ENCODE measurements at regions not wholly inside any gene's neighbourhood (a gene's known extent, or its start where the extent isn't known, plus 50 kb on each side); places are given as distances from the start of the nearest gene placed in this dataset.
"Not testable (repeated sequence)": the region's sequence is repeated elsewhere in the genome, so short reads cannot be mapped to it uniquely, and the experiment has no call there.

GRCh38 chr7:138304071-138304320 is 156.1 kb upstream of the TRIM24 start:
- Mint-ChIP-seq H3K27me3 (peaks cover 3% of the 10 kb centered on the region), H3K4me3 (no peak overlapping the region), H3K27ac (no peak overlapping the region), H3K9me3 (peaks cover 0 to 2% (median 0%) of the 10 kb centered on the region in 3 donors), H3K36me3 (peaks cover 3% of the 10 kb centered on the region), H3K4me1 (no peaks in the 10 kb centered on the region)

GRCh38 chr7:138307633-138308032 is 152.4 kb upstream of the TRIM24 start:
- Mint-ChIP-seq H3K4me1 (no peaks in the 10 kb centered on the region), H3K4me3 (no peak overlapping the region), H3K9me3 (peaks cover 0 to 2% (median 0%) of the 10 kb centered on the region in 3 donors), H3K36me3 (peaks cover 3% of the 10 kb centered on the region), H3K27ac (no peak overlapping the region), H3K27me3 (peaks cover 3% of the 10 kb centered on the region)

DNA sequence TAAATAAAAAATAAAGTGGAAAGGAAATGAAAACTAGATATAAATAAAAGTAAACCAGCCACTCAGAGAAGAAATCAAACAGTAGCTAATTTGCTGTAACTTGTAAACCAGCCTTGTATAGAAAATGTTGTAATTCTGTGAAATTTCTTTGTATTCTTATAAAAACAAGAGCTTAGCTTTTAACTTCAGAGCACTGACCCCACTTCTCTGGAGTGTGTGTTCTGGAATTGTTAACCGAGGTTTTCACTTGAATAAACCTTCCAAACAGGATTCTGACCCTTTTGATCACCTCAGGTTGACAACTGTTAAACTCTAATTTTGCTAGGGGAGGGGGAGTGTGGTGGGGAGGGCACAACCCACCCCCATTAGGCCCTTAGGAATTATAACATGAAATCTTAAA is 151.9 kb upstream of the TRIM24 start:
- Mint-ChIP-seq H3K36me3 (peaks cover 3% of the 10 kb centered on the region), H3K9me3 (peaks cover 0 to 2% (median 0%) of the 10 kb centered on the region in 3 donors), H3K27ac (no peak overlapping the region), H3K27me3 (peaks cover 6% of the 10 kb centered on the region), H3K4me1 (no peaks in the 10 kb centered on the region), H3K4me3 (no peak overlapping the region)

DNA sequence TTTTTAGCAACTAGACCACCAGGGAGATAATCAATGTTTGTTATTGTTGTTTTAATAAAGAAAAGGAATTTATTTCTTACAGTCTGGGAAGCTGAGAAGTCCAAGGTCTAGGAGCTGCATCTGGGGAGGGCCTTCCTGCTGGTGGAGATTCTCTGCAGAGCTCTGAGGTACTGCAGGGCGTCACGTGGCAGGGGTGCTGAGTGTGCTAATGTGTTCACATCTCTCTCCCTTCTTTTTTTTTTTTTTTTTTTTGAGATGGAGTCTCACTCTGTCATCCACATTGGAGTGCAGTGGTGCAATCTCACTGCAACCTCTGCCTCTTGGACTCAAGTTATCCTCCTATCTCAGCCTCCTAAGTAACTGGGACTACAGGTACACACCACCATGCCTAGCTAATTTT is 150.9 kb upstream of the TRIM24 start:
- no peak overlapping the region for H3K4me3 Mint-ChIP-seq
- H3K27me3 Mint-ChIP-seq, result peaks cover 9% of the 10 kb centered on the region
- H3K27ac Mint-ChIP-seq, result no peak overlapping the region
- peaks cover 0 to 3% (median 2%) of the 10 kb centered on the region in 3 donors for H3K9me3 Mint-ChIP-seq
- H3K4me1 Mint-ChIP-seq, result no peaks in the 10 kb centered on the region
- H3K36me3 Mint-ChIP-seq, result peaks cover 3% of the 10 kb centered on the region

GRCh38 chr7:138313829-138314178 is 146.3 kb upstream of the TRIM24 start:
- Mint-ChIP-seq H3K4me3 (no peak overlapping the region), H3K4me1 (no peaks in the 10 kb centered on the region), H3K27me3 (peaks cover 8% of the 10 kb centered on the region), H3K27ac (no peak overlapping the region), H3K9me3 (peaks cover 0 to 10% (median 6%) of the 10 kb centered on the region in 3 donors), H3K36me3 (peaks cover 1% of the 10 kb centered on the region)

- H3K4me3 Mint-ChIP-seq, result no peak overlapping the region
- H3K36me3 Mint-ChIP-seq, result peaks cover 1% of the 10 kb centered on the region
- H3K9me3 Mint-ChIP-seq, result peaks cover 0 to 10% (median 8%) of the 10 kb centered on the region in 3 donors
- no peaks in the 10 kb centered on the region for H3K4me1 Mint-ChIP-seq
- H3K27ac Mint-ChIP-seq, result no peak overlapping the region
- H3K27me3 Mint-ChIP-seq, result peaks cover 8% of the 10 kb centered on the region
These were observed 143.5 kb upstream of the TRIM24 start for GRCh38 chr7:138316421-138317043.

DNA sequence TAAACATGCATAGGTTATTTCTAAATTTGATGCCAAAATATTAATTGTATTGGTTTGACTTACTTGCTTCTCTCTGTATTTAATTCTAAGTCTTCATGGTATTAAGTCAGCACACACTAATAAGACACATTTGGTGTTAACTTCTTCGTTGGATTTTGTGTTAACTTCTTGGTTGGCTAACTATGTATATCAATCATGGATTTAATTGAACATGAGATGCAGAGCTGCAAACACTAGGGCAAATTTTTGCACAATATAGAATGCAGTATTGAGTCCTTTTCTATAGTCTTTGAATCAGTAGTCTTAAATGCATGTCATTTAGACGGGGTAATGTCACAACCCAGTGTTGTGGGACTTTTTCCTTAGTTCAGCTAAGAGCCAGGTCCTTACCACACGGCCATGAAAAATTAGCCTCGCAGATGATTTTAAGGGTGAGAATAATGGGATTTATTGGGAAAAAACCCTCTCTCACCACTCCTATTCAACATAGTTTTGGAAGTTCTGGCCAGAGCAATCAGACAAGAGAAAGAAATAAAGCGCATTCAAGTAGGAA is 142.9 kb upstream of the TRIM24 start:
- no peak overlapping the region for H3K27ac Mint-ChIP-seq
- peaks cover 8% of the 10 kb centered on the region for H3K27me3 Mint-ChIP-seq
- H3K9me3 Mint-ChIP-seq, result peaks cover 0 to 10% (median 8%) of the 10 kb centered on the region in 3 donors
- H3K36me3 Mint-ChIP-seq, result peaks cover 1% of the 10 kb centered on the region
- H3K4me1 Mint-ChIP-seq, result no peaks in the 10 kb centered on the region
- no peak overlapping the region for H3K4me3 Mint-ChIP-seq

DNA sequence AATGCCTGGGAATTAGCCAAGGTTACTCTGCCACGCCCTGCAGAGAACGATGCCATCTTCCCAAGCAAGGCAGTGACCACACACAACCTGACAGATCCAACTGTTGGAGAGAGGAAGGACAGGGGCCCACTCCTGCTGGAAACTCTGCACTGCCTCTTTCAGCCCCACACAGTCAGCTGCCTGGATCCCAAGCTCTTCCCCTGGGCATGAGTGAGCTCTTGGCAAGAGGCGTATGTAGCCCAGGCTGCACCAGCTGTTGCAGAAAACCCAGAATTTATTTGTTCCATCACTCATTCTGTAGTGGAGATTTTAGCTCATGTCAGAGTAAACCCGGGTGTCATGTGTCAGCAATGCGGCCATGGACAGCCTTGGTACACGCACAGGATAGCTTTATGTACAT is 135.1 kb upstream of the TRIM24 start:
- H3K27me3 Mint-ChIP-seq, result no peaks in the 10 kb centered on the region
- no peak overlapping the region for H3K27ac Mint-ChIP-seq
- no peak overlapping the region for H3K4me3 Mint-ChIP-seq
- peaks cover 8 to 19% (median 14%) of the 10 kb centered on the region in 3 donors for H3K9me3 Mint-ChIP-seq
- no peaks in the 10 kb centered on the region for H3K36me3 Mint-ChIP-seq
- H3K4me1 Mint-ChIP-seq, result peaks cover 0 to 1% (median 0%) of the 10 kb centered on the region in 3 donors

- Mint-ChIP-seq H3K36me3 (no peaks in the 10 kb centered on the region), H3K27ac (no peak overlapping the region), H3K4me3 (no peak overlapping the region), H3K4me1 (peaks cover 0 to 1% (median 0%) of the 10 kb centered on the region in 3 donors), H3K9me3 (peaks cover 8 to 22% (median 18%) of the 10 kb centered on the region in 3 donors), H3K27me3 (no peaks in the 10 kb centered on the region)
These were observed 134.6 kb upstream of the TRIM24 start for GRCh38 chr7:138325434-138325833.

DNA sequence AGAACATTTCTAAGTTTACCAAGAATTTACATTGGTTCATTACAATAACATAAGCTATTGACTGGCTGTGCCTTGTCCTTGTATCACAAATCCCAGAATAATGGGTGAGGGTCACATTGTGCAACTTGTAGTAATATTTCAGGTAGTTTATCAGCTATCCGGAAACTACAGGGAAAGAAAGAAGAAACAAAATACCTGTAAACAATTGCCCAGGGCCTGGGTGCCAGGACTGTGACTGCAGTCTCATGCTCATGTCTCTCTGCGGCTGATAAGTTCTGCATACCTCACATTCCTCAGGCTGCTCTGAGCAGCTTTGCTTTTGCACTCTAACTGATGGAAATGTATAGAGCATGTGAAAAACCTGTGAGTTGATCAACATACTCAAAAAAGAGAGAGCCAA is 131.8 kb upstream of the TRIM24 start:
- Mint-ChIP-seq H3K27me3 (no peaks in the 10 kb centered on the region), H3K4me1 (peaks cover 0 to 1% (median 0%) of the 10 kb centered on the region in 3 donors), H3K36me3 (no peaks in the 10 kb centered on the region), H3K9me3 (peaks cover 8 to 29% (median 25%) of the 10 kb centered on the region in 3 donors), H3K4me3 (no peak overlapping the region), H3K27ac (no peak overlapping the region)

GRCh38 chr7:138332850-138333249 is 127.2 kb upstream of the TRIM24 start:
- not testable (repeated sequence) for H3K4me3 Mint-ChIP-seq, H3K4me1 Mint-ChIP-seq, H3K27me3 Mint-ChIP-seq, H3K36me3 Mint-ChIP-seq, H3K27ac Mint-ChIP-seq
- peaks cover 3 to 28% (median 20%) of the 10 kb centered on the region in 3 donors for H3K9me3 Mint-ChIP-seq

DNA sequence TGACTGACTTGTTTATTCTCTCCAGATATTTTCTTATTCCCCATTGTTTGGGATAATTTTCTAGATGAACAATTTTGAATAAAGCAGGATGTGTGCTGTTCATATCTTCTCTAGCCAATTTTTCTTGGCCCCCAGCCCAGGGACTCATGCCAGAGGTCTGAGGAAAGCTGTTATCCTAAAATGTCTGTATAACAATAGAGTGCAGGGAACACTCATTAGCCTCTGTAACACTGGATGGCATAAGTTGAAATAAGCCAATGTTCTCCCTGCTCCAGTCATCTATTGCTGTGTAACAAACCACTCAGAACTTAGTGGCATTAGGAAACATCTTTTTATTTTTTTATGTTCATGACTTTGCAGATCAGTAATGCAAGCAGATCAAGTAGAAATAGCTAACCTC is 121.7 kb upstream of the TRIM24 start:
- Mint-ChIP-seq H3K27me3 (no peaks in the 10 kb centered on the region), H3K4me1 (no peaks in the 10 kb centered on the region), H3K9me3 (peaks cover 4 to 34% (median 15%) of the 10 kb centered on the region in 3 donors), H3K27ac (no peak overlapping the region), H3K4me3 (peak overlapping the region in 1 of 4 donors; percentile 47), H3K36me3 (no peaks in the 10 kb centered on the region)

DNA sequence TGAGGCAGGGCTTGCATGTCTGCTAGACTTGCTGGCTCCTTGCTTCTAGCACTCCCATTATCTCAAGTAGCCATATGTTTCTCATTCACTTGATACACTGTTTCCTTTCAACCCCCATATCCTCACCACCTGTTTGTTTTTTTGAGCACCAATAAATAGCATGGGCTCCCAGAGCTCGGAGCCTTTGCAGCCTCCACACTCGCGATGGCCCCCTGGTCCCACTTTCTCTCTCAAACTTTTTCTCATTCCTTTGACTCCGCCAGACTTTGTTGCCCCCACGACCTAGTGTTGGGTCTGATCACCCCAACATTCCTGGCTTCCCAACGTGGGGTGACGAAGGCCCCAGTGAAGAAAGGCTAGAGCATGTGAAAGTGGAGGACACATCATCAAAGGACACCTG is 120.8 kb upstream of the TRIM24 start:
- H3K4me3 Mint-ChIP-seq, H3K36me3 Mint-ChIP-seq, H3K27me3 Mint-ChIP-seq, H3K4me1 Mint-ChIP-seq, H3K27ac Mint-ChIP-seq: not testable (repeated sequence)
- H3K9me3 Mint-ChIP-seq, result peaks cover 4 to 34% (median 17%) of the 10 kb centered on the region in 3 donors

- H3K4me3 Mint-ChIP-seq, result no peak overlapping the region
- H3K36me3 Mint-ChIP-seq, result peaks cover 2% of the 10 kb centered on the region
- H3K27ac Mint-ChIP-seq, result no peak overlapping the region
- H3K4me1 Mint-ChIP-seq, result no peaks in the 10 kb centered on the region
- H3K9me3 Mint-ChIP-seq, result peaks cover 6 to 37% (median 23%) of the 10 kb centered on the region in 3 donors
- no peaks in the 10 kb centered on the region for H3K27me3 Mint-ChIP-seq
These were observed 117.1 kb upstream of the TRIM24 start for GRCh38 chr7:138342990-138343389.

GRCh38 chr7:138345567-138345966 is 114.5 kb upstream of the TRIM24 start:
- peaks cover 2% of the 10 kb centered on the region for H3K36me3 Mint-ChIP-seq
- H3K27me3 Mint-ChIP-seq, result no peaks in the 10 kb centered on the region
- H3K4me3 Mint-ChIP-seq, result no peak overlapping the region
- H3K9me3 Mint-ChIP-seq, result peaks cover 3 to 23% (median 18%) of the 10 kb centered on the region in 3 donors
- no peak overlapping the region for H3K27ac Mint-ChIP-seq
- no peaks in the 10 kb centered on the region for H3K4me1 Mint-ChIP-seq

DNA sequence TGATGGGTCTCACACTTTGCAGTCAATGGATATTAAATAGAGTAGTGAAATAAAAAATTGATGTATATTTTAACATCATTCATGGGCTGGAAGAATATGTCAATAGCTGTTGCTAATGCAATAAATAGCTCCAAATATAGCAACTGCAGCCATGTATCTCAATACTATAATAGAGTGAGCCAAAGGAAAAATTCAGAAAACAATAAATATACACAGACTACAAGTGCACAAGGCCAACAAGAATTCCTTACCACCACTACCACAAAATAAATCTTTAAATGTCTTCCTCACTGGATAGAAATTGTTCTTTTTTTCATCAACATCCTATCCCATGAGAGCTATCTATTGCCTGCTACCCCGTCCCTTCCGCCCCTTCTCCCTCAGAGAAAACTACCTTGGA is 113.1 kb upstream of the TRIM24 start:
- H3K9me3 Mint-ChIP-seq, result peaks cover 3 to 21% (median 14%) of the 10 kb centered on the region in 3 donors
- peaks cover 2% of the 10 kb centered on the region for H3K36me3 Mint-ChIP-seq
- H3K4me1 Mint-ChIP-seq, result no peaks in the 10 kb centered on the region

More for the DNA sequence above, 113.1 kb upstream of the TRIM24 start:
- Mint-ChIP-seq H3K27me3 (no peaks in the 10 kb centered on the region), H3K27ac (no peak overlapping the region), H3K4me3 (no peak overlapping the region)
